Activated effector memory CD4-positive, alpha-beta T cell treated with Interleukin-2 at 50 U/mL for 16 hours (primary cell): ENCODE measurements at regions not wholly inside any gene's neighbourhood (a gene's known extent, or its start where the extent isn't known, plus 50 kb on each side); places are given as distances from the start of the nearest gene placed in this dataset.
"Not testable (repeated sequence)": the region's sequence is repeated elsewhere in the genome, so short reads cannot be mapped to it uniquely, and the experiment has no call there.

ENCODE experiments used
- DNase-seq: peaks from one replicate; pipeline ENCODE4 v3.0.0-alpha.2; 2020

DNA sequence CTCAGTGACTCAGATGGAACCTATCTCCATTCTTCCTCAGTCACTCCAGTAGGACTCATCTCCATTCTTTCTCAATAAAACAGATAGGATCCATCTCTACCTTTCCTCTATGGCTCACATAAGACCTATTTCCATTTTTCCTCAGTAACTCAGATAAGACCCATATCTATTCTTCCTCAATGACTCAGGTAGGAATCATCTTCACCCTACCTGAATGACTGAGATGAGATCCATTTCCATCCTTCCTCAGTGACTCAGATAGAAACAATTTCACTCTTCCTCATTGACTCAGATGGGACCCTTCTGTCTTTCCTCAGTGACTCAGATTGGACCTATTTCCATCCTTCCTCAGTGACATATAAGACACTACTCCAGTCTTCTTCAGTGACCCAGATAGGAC, 165.1 kb downstream of the FBXO4 start:
- no peak for DNase-seq

DNA sequence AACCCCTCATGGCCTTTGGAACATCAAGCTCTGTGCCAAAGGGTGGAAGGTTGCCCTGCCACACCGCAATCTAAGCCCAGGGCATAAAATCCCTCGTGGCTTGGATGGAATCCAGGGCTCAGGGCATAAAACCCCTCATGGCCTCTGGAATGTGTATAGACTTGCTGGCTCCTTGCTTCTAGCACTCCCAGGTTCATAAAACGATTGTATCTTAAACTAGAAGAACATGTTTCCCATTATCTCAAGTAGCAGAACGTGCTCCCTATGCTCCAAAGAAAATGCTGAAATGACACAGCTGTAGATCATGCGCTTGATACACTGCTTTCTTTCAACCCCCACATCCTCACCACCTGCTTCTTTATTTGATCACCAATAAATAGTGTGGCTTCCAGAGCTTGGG, 174.8 kb downstream of the FBXO4 start:
- not testable (repeated sequence) for DNase-seq

GRCh38 chr5:42108468-42108867, 183.4 kb downstream of the FBXO4 start:
- DNase-seq, result no peak

DNA sequence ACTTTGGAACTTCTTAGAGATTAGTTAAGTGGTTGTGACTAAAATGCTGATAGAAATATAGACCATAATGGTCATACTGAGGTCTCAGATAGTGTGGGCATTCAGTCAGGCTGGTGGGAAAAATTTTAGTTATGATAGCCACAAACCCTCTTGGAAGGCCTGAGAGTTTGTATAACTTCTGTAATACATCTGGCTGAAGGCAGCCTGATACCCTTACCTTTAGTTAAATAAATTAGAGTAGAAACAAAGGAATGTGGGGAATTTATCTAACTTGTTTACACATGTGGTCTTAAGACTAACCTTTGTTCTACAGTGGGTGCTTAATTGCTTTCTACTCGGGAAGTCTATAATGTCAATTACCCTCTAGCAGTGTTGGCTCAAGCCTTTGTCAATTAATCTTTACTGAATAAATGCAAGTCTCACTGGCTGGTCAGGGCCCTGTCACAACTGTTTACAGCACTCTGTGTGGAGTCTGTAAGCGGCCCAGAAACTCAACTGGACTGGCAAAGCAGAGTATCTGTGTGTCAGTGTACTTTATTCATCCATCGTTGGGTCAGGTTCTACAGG, 184.0 kb downstream of the FBXO4 start:
- no peak for DNase-seq

DNA sequence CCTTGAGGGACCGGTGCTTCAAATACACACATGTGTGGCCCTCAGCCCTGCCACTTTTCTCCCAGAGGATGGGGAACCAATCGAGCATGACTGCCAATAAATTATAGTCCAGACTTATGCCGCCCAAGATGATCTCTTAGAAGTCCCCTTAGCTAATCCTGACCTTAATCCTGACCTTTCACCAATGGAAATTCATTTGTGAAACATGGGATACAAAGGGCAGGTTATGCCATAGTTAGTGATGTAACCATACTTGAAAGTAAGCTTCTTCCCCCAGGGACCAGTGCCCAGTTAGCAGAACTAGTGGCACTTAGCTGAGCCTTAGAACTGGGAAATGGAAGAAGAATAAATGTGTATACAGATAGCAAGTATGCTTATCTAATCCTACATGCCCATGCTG, 190.6 kb downstream of the FBXO4 start:
- not testable (repeated sequence) for DNase-seq

- DNase-seq, result no peak
Measured at GRCh38 chr5:42120070-42120469, 195.0 kb downstream of the FBXO4 start.

DNA sequence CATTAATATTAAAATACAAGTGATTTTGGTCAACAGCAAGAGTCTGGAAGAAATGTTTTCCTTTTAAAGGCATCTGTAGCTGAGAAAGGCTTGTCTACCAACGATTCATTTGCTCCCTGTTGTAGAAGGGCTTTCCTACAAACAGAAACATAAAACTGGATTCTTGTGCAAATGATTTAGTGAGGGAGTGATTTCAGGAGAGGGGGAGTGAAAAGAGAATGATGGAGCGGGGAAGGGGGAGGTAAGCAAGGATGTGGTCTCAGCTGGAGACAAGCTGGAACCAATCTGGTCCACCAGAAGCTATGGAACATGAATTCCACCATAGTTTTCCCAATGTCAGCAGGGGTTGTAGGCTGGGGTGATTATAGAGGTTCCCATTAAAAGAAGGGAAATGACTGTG, 196.3 kb downstream of the FBXO4 start:
- DNase-seq, result no peak

DNA sequence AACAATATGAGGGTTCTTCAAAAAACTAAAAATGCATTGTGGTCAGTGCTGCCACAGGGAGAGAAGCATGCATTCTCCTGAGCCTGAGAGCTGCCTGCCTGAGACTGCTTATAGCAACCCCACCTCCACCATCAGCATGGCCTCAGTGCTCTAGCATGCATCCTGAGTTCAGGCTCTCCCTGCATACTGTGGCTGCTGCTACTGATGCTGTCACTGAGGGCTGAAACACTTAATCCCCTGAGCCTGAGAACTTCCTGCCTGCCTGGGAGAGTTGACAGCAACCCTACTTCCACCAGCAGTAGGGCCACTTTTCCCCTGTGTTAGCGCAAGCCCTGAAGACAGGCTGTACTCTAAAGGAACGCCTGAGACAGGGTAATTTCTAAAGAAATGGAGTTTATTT, 206.0 kb downstream of the FBXO4 start:
- no peak for DNase-seq

- DNase-seq, result no peak
Measured at GRCh38 chr5:42143361-42143760, 218.3 kb downstream of the FBXO4 start.

DNA sequence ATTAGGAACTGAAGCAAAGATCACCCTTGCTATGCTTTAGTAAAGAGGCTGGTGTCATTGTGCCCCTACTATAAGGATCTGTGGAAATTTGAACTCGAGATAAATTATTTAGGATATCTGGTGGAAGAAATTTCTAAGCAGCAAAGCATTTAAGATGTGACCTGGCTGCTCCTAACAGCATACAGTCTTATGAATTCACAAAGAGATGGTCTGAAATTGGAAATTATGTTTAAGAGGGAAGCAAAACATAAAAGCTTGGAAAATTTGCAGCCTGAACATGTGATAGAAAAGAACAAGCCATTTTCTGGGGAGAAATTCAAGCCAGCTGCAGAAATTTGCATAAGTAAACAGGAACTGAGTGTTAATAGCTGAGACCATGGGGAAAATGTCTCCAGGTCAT, 223.7 kb downstream of the FBXO4 start:
- no peak for DNase-seq

DNA sequence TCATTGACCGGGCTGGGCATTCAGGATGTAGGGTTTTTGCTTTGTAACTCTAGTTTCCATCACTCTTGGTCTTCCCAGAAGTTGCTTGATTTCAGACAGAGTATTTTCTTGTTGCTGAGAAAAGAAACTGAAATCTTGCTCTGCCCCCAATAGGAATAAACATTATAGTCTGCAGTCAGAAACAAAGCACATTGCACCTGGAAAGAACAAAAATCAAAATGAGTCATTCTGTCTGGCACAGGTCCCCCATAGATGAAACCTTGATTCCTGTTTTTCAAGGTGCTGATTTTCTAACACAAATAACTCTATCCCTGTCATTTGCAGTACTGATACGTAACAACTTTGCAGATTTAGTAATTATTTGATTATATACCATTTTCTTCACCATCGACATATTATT, 232.1 kb downstream of the FBXO4 start:
- no peak for DNase-seq

GRCh38 chr5:42163083-42163482, 238.0 kb downstream of the FBXO4 start:
- DNase-seq, result no peak

- no peak for DNase-seq
Measured at GRCh38 chr5:42168091-42168670, 243.1 kb downstream of the FBXO4 start.

DNA sequence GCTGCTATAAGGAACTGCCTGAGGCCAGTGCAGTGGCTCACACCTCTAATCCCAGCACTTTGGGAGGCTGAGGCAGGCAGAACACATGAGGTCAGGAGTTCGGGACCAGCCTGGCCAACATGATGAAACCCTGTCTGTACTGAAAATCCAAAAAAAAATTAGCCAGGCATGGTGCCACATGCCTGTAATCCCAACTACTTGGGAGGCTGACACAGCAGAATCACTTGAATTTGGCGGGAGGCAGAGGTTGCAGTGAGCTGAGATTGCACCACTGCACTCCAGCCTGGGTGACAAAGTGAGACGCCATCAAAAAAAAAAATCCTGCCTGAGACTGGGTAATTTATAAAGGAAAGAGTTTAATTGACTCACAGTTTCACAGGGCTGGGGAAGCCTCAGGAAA, 247.1 kb upstream of the GHR start:
- not testable (repeated sequence) for DNase-seq

- DNase-seq, result not testable (repeated sequence)
Measured at GRCh38 chr5:42179843-42180242, 243.4 kb upstream of the GHR start.

DNA sequence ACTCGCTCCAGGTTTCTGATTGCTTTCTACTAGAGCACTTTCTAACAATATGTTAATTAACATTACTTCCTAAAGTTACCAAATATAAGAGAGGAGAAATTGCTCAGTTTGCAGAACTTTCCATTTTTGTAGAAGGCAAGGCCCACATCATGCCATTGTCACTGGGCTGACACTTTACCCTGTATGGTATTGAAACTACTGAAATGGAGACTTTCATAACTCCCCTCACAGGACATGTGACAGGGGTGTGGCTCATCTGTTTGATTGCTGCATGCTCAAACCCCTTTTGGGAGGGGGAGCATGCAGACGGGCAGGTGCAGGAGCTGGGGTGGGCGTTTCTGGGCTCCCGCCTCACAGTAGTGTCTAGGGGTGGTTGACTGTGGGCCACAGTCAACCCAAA, 206.3 kb upstream of the GHR start:
- DNase-seq, result no peak

GRCh38 chr5:42217791-42218190, 205.4 kb upstream of the GHR start:
- DNase-seq, result no peak

DNA sequence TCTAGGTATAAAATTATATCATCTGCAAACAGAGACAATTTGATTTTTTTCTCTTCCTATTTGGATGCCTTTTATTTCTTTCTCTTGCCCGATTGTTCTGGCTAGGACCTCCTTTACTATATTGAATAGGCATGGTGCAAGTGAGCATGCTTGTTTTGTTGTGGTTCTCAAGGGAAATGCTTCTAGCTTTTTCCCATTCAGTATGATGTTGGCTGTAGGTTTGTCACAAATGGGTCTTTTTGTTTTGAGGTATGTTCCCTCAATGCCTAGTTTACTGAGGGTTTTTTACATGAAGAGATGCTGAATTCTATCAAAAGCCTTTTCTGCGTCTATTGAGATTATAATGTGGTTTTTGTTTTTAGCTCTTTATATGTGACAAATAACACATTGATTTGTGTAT, 198.2 kb upstream of the GHR start:
- no peak for DNase-seq

DNA sequence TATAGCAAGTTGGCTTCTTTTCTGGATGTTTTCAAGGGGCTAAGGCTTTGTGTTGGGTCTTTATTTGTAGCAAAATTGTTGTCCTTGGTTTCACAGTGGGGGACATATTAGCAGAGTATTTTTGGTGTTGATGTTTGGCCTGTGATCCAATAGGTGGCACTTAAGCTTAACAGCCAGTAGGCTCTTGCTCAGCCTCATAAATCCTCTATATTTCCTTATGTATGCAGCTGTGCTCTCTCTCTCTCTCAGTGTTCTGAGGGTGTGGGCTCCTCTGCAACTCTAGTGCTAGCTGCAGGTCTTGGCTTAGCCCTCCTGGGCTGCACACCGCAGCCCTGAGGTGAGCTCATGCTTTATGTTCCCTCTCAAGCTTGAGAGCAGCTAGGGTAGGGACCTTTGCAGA, 195.0 kb upstream of the GHR start:
- no peak for DNase-seq

GRCh38 chr5:42230839-42231238, 192.4 kb upstream of the GHR start:
- DNase-seq, result no peak

DNA sequence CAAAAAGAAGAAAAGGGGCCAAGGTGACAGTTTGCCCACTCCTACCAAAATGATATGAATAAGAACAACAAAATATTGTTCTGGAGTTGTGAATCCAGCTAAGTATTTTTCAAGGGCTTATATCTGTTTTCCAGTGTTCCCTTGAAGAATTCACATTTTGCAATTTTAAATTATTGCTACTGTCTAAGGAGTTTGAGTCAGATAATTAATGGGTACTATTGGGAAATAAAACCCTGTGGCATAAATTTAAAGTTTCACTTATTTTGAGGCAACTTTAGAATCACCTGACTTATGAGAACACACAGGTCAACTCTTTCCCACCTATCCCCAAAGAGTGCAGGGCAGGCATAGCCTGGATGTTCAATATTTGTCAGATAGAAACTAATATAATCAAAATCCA, 188.0 kb upstream of the GHR start:
- DNase-seq, result no peak

DNA sequence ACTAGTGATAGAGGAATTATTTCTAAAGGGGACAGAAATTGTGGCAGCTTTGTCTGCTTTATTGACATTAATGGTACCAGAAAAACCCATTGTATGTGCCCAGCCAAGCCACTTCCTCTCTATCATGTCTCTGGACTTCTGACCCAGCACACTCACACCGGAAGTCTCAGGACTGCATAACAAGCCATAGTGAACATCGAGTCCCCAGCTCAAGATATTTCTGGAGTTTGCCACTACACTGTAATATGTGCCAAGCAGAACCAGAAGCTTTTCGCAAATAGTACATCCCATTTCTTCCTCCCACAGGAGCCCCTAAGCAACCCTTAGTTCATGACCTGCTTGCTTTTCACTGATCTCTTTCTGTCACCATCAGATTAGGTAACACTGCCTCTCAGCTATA, 187.4 kb upstream of the GHR start:
- no peak for DNase-seq

DNA sequence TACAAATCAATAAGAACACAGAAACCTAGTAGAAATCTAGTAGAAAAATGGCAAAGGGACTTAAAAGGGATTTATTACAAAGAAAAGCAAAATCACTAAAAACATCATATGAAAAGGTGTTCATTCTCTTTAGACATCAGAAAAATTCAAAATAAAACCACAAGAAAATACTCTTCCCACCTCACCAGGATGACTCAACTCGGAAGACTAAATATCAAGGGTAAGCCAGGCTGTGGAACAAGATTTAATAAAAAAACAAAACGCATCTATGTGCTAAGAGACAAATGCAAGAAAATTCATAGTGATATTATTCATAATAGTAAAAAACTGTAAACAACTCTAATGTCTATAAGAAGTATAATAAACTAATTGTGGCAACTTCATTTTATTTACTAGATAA, 181.6 kb upstream of the GHR start:
- DNase-seq, result no peak

DNA sequence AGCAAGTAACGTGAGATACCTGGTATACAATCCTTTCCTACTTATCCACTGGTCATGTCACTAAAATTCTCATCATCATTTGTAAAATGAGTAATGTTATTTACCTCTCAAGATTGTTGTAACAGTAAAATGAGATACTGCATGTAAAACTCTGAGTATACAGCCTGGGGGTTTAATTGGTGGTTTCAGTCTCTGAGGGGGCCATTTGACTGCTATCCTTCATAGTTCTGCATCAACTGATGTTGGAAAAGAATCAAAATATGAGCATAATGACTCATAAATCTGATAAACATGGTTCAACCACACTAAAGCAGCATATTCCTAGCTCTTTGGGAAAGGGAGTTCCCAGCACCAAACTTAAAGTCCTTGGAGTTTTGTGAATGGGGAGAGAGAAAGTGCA, 181.0 kb upstream of the GHR start:
- no peak for DNase-seq

GRCh38 chr5:42242881-42243485, 180.3 kb upstream of the GHR start:
- DNase-seq, result no peak
